Right lobe of liver (tissue), 6 donors: ENCODE measurements at regions not wholly inside any gene's neighbourhood (a gene's known extent, or its start where the extent isn't known, plus 50 kb on each side); places are given as distances from the start of the nearest gene placed in this dataset.

Source experiments
- ATAC-seq, 4 donors: fragments of 200-7000 bp; cut with Tn5 transposase; one replicate each; pipeline ENCODE4 v1.9.1; 2020; ENCODE audit warnings: mild to moderate bottlenecking in 4 of 4, moderate library complexity in 4 of 4
- DNase-seq, 3 donors: peaks; one replicate each; pipeline ENCODE4 v3.0.0-alpha.2; 2020
- H3K27ac ChIP-seq, 3 donors: fragments of 200-600 bp; one replicate each; pipeline ENCODE4 v1.8.0; 2022
- H3K27me3 ChIP-seq, 2 donors: fragments of 200-600 bp; one replicate each; pipeline ENCODE4 v1.8.0; 2022
- H3K36me3 ChIP-seq, 4 donors: fragments of 200-600 bp; sonication (generic) in 1 of 4; one replicate each; pipeline versions ENCODE4 v1.5.1 to v1.8.0; 2017 to 2022; ENCODE audit warnings: control low read depth in 1 of 4
- H3K4me1 ChIP-seq, 4 donors: fragments of 200-600 bp; sonication (generic) in 1 of 4; one replicate each; pipeline versions ENCODE4 v1.5.1 to v1.8.0; 2017 to 2022; ENCODE audit warnings: control low read depth in 1 of 4
- H3K4me3 ChIP-seq, 3 donors: fragments of 200-600 bp; one replicate each; pipeline ENCODE4 v1.8.0; 2022
- H3K9me3 ChIP-seq, 4 donors: fragments of 200-600 bp; sonication (generic) in 1 of 4; one replicate each; pipeline versions ENCODE4 v1.5.1 to v1.8.0; 2017 to 2022; ENCODE audit warnings: control low read depth in 1 of 4
- POLR2A ChIP-seq: fragments of 450-650 bp; IDR thresholded peaks from one replicate; pipeline ENCODE4 v1.6.1; 2017; ENCODE audit warnings: antibody characterized with exemption, mild to moderate bottlenecking
- WGBS: methylation state at CpG from one replicate; pipeline ENCODE4 v1.1.6; 2018; ENCODE audit warnings: low coverage, low lambda C conversion rate; ENCODE audit not compliant: insufficient coverage; ENCODE audit errors: missing lambda C conversion rate; 5-methylcytosine and 5-hydroxymethylcytosine counted together
- intact Hi-C, 2 donors: fragments of 100-400 bp; cut with DNase I; formaldehyde crosslinking; loops; one replicate each; pipeline versions ENCODE4 v1.11.2 to v1.14.1; 2022
- TF ChIP-seq, protein P1 (sequence below), 4 donors: fragments of 200-600 bp in 3 of 4; fragments of 450-650 bp in 1 of 4; IDR thresholded peaks; one replicate each; pipeline versions ENCODE4 v1.5.1 to v1.8.0; 2016 to 2022; ENCODE audit warnings: antibody characterized with exemption in 4 of 4, mild to moderate bottlenecking in 2 of 4
- donor health status: DM: no; HTN: yes; CAD: no.
- donor health status: DM: no; HTN: no; CAD: no.
- donor health status: DM: no; HTN: no; CAD: no.
- donor health status: DM: no; HTN: yes; CAD: no.
- donor health status: DM: no; HTN: yes; CAD: no.

DNA sequence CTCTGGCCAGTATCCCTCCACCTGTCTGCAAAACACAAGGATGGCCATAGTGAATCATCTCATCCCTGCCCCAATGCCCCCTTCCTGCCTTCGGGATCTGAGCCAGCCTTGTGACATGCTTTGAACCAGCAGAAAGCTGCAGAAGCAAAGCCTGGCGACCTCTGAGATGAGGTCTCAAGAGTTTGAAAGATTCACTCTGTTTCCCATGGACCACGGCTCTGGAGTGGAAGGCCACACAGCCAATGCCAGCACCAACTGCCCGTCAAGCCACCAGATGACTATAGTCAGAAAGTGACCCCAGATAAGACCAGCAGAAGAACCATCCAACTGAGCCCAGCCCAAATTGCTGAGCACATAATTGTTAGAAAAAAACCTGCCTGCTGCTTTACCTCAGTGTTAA lies 193.9 kb upstream of the PPP2R2D start:
- WGBS = no CpG with 5 or more reads among the region's 4 CpGs
- Histone ChIP-seq H3K36me3 (no peaks in the 10 kb centered on the region), H3K4me1 (no peaks in the 10 kb centered on the region), H3K4me3 (no peak overlapping the region), H3K27me3 (no peaks in the 10 kb centered on the region), H3K9me3 (no peaks in the 10 kb centered on the region), H3K27ac (no peak overlapping the region)
- TF ChIP-seq, protein P1, sequence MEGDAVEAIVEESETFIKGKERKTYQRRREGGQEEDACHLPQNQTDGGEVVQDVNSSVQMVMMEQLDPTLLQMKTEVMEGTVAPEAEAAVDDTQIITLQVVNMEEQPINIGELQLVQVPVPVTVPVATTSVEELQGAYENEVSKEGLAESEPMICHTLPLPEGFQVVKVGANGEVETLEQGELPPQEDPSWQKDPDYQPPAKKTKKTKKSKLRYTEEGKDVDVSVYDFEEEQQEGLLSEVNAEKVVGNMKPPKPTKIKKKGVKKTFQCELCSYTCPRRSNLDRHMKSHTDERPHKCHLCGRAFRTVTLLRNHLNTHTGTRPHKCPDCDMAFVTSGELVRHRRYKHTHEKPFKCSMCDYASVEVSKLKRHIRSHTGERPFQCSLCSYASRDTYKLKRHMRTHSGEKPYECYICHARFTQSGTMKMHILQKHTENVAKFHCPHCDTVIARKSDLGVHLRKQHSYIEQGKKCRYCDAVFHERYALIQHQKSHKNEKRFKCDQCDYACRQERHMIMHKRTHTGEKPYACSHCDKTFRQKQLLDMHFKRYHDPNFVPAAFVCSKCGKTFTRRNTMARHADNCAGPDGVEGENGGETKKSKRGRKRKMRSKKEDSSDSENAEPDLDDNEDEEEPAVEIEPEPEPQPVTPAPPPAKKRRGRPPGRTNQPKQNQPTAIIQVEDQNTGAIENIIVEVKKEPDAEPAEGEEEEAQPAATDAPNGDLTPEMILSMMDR (IDR thresholded peaks at IDR 0.05) = no peak
- no peak for TF ChIP-seq POLR2A
- DNase-seq (no peak), ATAC-seq (no peak)
- intact Hi-C loops = no loop called here

DNA sequence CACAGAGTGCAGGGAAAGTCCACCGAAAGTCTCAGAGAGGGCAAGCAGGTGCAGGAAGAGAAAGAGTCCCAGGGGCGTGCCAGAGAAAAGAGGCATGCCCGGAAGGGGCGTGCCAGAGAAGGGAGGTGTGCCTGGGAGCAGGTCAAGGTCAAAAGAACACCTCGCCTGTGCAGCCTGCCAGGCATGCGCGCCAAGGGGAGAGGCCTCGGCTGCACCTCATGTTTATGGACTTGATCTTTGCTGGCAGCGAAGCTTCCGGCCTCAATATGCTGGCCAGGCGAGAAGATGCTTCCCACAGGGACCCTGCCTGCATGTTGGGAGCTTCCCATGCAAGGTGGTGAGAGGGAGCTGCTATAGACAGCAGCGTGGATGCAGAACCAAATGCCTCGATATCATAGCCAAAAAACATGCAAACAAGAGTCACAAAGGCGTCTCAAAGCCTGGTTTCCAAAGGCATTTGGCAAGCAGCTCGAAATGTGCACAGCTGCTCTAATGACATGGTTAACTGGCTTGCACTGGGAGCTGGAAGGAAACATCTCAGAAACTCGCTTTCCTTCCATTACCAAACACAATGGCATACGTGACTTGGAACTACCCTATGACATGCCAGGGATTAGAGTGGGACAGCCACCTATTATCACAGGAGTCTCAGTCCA lies 192.5 kb upstream of the PPP2R2D start:
- H3K4me3 ChIP-seq = no peak overlapping the region
- H3K4me1 ChIP-seq = no peaks in the 10 kb centered on the region
- intact Hi-C loops = no loop called here
- no peaks in the 10 kb centered on the region for H3K9me3 ChIP-seq
- no peak for ATAC-seq
- H3K27ac ChIP-seq = no peak overlapping the region
- TF ChIP-seq, protein P1 (IDR thresholded peaks at IDR 0.05) = no peak
- no peak for TF ChIP-seq POLR2A
- H3K27me3 ChIP-seq = no peaks in the 10 kb centered on the region
- 63% methylated on average over 7 of the region's 17 CpGs for WGBS
- no peaks in the 10 kb centered on the region for H3K36me3 ChIP-seq
- DNase-seq = no peak

DNA sequence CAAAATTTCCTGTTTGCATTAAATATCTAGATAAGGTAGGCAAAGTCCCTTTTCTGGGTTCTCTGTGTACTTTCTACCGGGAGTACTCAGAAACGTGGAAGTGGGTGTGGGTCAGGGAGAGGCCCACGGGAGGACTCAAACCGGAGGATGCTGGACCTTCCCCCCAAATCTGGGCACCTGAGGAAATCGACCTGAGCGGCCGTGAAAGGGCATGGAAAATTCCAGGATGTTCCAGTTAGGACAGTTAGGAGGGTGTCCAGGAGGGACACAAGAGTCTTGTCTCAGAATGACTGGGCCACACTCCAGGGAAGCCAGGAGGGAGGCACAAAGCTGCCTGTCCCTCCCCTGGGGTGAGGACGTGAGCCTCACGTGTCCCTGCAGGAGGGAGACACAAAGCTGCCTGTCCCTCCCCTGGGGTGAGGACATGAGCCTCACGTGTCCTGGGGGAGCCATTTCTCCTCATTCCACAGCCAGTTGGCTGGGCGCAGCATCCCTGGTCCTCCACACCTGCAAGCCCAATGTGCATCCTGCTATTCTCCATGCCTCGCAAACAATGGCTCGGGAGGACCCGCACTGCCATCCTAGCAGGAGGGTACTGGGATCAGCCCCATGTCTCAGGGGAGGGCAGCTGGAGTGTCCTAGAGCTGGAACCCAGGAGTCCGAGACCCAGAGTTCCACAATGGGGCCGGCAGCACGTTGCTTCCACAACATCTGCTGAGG lies 190.5 kb upstream of the PPP2R2D start:
- ATAC-seq = peak in 1 of 4 donors; percentile 11
- Histone ChIP-seq H3K4me3 (no peak overlapping the region), H3K36me3 (no peaks in the 10 kb centered on the region), H3K27ac (no peak overlapping the region), H3K9me3 (no peaks in the 10 kb centered on the region), H3K27me3 (no peaks in the 10 kb centered on the region), H3K4me1 (no peaks in the 10 kb centered on the region)
- intact Hi-C loops = no loop called here
- 42% methylated on average over 7 of the region's 17 CpGs for WGBS
- no peak for TF ChIP-seq POLR2A
- TF ChIP-seq, protein P1 (IDR thresholded peaks at IDR 0.05) = no peak
- DNase-seq = no peak

DNA sequence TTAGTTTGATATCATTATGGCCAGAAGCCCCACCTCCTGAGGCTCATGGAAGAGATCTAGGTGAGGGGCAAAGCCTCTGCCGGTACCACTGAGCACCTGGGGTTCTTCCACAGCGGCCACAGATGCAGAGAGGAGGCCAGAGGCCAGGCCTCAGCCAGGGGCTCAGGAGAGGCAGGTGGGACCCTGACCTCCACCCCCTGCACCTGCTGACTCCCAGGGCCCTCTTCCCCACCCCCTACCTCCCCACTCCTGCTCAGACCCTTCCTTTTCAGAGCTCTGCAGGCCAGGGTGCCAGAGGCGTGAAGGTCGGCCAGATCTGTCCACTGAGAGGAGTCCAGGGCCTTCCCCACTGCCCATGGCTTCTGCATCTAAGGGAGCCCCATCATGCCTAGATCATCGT lies 178.7 kb upstream of the PPP2R2D start:
- DNase-seq (no peak), ATAC-seq (no peak)
- H3K27ac ChIP-seq = no peak overlapping the region
- H3K36me3 ChIP-seq = no peaks in the 10 kb centered on the region
- TF ChIP-seq, protein P1 (IDR thresholded peaks at IDR 0.05) = no peak
- no peak for TF ChIP-seq POLR2A
- H3K4me3 ChIP-seq = no peak overlapping the region
- H3K4me1 ChIP-seq = peaks cover 0 to 4% (median 0%) of the 10 kb centered on the region in 4 donors
- H3K9me3 ChIP-seq = no peaks in the 10 kb centered on the region
- H3K27me3 ChIP-seq = no peaks in the 10 kb centered on the region
- intact Hi-C loops = no loop called here
- 90% methylated on average over 2 of the region's 5 CpGs for WGBS
